Breast epithelium (tissue), 3 donors: ENCODE measurements at regions not wholly inside any gene's neighbourhood (a gene's known extent, or its start where the extent isn't known, plus 50 kb on each side); places are given as distances from the start of the nearest gene placed in this dataset.

ENCODE experiments used
- POLR2A ChIP-seq: fragments of 450-650 bp; IDR thresholded peaks from one replicate; pipeline ENCODE4 v1.6.1; 2016; ENCODE audit warnings: antibody characterized with exemption, mild to moderate bottlenecking, moderate library complexity
- TF ChIP-seq, protein P1 (sequence below), 3 donors: fragments of 450-650 bp; IDR thresholded peaks; one replicate each; pipeline ENCODE4 v1.5.1; 2016 to 2017; ENCODE audit warnings: antibody characterized with exemption in 3 of 3, mild to moderate bottlenecking in 3 of 3, moderate library complexity in 3 of 3

DNA sequence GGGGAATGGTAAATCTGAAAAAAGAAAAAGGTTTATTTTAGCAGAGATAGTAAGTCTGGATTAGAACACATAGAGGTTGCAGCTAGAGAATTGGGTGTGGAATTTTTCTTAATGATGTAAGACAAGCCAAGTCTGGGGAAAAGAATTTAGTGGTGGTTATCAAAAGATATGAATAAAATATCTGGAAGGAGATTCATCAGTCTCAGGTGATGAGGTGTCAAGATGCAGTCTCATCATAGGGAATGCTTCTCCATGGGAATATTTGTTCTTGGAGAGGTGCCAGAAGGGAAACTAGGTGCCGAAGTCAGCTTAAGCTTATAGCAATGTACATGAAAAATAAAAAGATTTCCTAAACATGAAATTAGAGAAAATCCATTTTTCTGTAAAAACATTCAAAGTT, 504.1 kb upstream of the NR3C2 start:
- TF ChIP-seq, protein P1, sequence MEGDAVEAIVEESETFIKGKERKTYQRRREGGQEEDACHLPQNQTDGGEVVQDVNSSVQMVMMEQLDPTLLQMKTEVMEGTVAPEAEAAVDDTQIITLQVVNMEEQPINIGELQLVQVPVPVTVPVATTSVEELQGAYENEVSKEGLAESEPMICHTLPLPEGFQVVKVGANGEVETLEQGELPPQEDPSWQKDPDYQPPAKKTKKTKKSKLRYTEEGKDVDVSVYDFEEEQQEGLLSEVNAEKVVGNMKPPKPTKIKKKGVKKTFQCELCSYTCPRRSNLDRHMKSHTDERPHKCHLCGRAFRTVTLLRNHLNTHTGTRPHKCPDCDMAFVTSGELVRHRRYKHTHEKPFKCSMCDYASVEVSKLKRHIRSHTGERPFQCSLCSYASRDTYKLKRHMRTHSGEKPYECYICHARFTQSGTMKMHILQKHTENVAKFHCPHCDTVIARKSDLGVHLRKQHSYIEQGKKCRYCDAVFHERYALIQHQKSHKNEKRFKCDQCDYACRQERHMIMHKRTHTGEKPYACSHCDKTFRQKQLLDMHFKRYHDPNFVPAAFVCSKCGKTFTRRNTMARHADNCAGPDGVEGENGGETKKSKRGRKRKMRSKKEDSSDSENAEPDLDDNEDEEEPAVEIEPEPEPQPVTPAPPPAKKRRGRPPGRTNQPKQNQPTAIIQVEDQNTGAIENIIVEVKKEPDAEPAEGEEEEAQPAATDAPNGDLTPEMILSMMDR (IDR thresholded peaks at IDR 0.05): no peak
- no peak for TF ChIP-seq POLR2A
